ENCODE measurements at regions not wholly inside any gene's neighbourhood (a gene's known extent, or its start where the extent isn't known, plus 50 kb on each side); places are given as distances from the start of the nearest gene placed in this dataset.

DNA sequence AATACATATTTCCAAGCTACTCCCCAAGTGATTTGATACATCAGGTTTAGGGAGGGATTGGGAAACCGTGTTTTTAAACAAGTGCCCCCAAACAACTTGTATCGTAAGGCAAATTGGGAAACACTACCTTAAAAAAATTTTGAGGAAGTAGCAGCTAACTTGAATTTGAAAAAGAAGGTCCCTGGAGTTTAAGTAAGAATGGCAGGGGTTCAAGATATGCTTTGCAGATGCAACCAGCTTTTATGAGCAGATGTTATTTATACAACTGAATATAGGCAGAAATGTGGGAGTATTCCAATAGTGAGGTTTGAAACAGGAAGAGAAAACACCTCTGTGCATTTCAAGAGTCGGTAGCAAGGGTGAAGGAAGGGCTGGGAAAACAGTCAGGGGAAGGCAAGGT is 139.6 kb downstream of the IL20RB start:
- peaks cover 6% of the 10 kb centered on the region; the same call in 1 of the 2 replicates for H3K27me3 ChIP-seq (ENCODE audit: control insufficient read depth, low read length)
- TF ChIP-seq, protein P1, sequence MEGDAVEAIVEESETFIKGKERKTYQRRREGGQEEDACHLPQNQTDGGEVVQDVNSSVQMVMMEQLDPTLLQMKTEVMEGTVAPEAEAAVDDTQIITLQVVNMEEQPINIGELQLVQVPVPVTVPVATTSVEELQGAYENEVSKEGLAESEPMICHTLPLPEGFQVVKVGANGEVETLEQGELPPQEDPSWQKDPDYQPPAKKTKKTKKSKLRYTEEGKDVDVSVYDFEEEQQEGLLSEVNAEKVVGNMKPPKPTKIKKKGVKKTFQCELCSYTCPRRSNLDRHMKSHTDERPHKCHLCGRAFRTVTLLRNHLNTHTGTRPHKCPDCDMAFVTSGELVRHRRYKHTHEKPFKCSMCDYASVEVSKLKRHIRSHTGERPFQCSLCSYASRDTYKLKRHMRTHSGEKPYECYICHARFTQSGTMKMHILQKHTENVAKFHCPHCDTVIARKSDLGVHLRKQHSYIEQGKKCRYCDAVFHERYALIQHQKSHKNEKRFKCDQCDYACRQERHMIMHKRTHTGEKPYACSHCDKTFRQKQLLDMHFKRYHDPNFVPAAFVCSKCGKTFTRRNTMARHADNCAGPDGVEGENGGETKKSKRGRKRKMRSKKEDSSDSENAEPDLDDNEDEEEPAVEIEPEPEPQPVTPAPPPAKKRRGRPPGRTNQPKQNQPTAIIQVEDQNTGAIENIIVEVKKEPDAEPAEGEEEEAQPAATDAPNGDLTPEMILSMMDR (IDR thresholded peaks at IDR 0.05; ENCODE audit: low read depth, low read length, poor library complexity, severe bottlenecking), result no peak
- no peak for TF ChIP-seq EZH2phosphoT487 (IDR thresholded peaks at IDR 0.05; ENCODE audit: borderline replicate concordance, low read length)
- no peaks in the 10 kb centered on the region for H3K9me3 ChIP-seq (ENCODE audit: control insufficient read depth, insufficient read depth, low read length)
- H3K9me2 ChIP-seq (replicated peaks; ENCODE audit: control insufficient read depth, low read length), result no peaks in the 10 kb centered on the region
- no peaks in the 10 kb centered on the region for H3K79me2 ChIP-seq (ENCODE audit: control insufficient read depth, low read length)
- H3K27ac ChIP-seq (ENCODE audit: low read depth, low read length), result no peak overlapping the region
- H3F3A ChIP-seq (ENCODE audit: control insufficient read depth, insufficient read depth), result no peaks in the 10 kb centered on the region
- H3K4me2 ChIP-seq (ENCODE audit: low read length), result no peak overlapping the region
- no peaks in the 10 kb centered on the region for H3K4me1 ChIP-seq (ENCODE audit: control insufficient read depth, low read length)
- H3K4me3 ChIP-seq (ENCODE audit: low read length), result no peak overlapping the region
- H3K36me3 ChIP-seq (ENCODE audit: control insufficient read depth, low read length), result no peaks in the 10 kb centered on the region
- no peaks in the 10 kb centered on the region for H4K20me1 ChIP-seq (ENCODE audit: control insufficient read depth, insufficient read depth, low read depth, low read length)

DNA sequence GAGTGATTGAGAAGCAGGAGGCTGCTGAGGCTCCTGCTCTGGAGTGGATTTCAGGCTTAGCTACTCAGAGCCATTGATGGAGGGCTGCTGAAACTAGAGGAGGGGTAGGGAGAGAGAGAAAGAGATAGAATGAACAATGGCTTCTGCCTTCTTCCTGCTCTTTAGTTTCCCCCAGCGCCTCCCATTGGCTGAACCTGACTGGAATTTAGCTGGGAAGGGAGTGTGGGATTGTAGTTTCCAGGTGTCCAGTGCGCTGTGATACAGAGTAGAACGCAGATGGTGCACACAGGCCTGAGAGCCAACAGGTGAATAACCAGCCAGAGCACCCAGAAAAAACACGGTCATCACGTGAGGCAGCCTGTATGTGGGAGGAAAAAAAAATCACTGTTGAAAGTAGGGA is 140.1 kb downstream of the IL20RB start:
- Histone ChIP-seq H3K9me2 (replicated peaks; ENCODE audit: control insufficient read depth, low read length) (no peaks in the 10 kb centered on the region), H3K4me3 (ENCODE audit: low read length) (no peak overlapping the region)
- TF ChIP-seq EZH2phosphoT487 (IDR thresholded peaks at IDR 0.05; ENCODE audit: borderline replicate concordance, low read length), result no peak
- TF ChIP-seq, protein P1 (IDR thresholded peaks at IDR 0.05; ENCODE audit: low read depth, low read length, poor library complexity, severe bottlenecking), result no peak

DNA sequence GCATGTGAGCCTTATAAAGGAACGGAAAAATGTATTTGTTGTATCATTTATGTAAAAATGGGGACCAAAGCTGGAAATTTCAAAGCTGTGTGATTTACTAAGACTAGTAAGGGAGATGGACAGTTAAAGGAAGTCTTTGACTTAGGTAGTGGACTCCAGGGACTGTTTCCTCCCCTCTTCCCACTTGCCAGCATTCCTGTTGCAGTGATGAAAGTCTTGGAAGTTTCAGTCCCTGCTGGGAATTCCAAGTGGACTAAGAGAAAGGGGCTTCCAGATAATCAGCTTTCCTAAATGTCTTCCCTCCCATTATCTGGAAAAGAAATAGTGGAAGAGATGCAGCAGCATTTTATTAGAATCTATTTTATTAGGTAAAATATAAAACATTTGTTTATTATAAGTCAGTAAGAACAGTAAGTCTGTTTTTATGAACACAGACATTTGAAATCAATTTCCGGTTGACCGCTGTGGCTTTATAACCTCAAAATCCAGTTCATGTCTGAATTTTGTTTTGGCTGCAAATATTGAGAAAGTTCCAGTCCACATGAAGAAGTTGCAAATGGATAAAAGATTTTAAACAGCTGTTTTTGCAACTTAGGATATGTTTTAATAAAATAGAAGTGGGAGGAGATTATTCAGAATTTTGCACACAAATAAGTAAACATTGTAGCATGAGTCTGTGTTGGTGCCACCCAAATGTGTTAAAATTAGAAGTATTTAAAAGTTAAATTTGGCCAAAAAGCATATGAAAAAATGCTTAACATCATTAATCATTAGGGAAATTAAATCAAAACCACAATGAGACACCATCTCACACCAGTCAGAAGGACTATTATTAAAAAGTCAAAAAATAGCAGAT is 141.8 kb downstream of the IL20RB start:
- no peaks in the 10 kb centered on the region for H3K36me3 ChIP-seq (ENCODE audit: control insufficient read depth, low read length)
- no peaks in the 10 kb centered on the region for H3K4me1 ChIP-seq (ENCODE audit: control insufficient read depth, low read length)
- H4K20me1 ChIP-seq (ENCODE audit: control insufficient read depth, insufficient read depth, low read depth, low read length), result no peaks in the 10 kb centered on the region
- no peaks in the 10 kb centered on the region for H3K79me2 ChIP-seq (ENCODE audit: control insufficient read depth, low read length)
- TF ChIP-seq, protein P1 (IDR thresholded peaks at IDR 0.05; ENCODE audit: low read depth, low read length, poor library complexity, severe bottlenecking), result no peak
- no peak for TF ChIP-seq EZH2phosphoT487 (IDR thresholded peaks at IDR 0.05; ENCODE audit: borderline replicate concordance, low read length)
- H3K4me3 ChIP-seq (ENCODE audit: low read length), result no peak overlapping the region
- no peaks in the 10 kb centered on the region for H3K9me2 ChIP-seq (replicated peaks; ENCODE audit: control insufficient read depth, low read length)
- no peaks in the 10 kb centered on the region for H3F3A ChIP-seq (ENCODE audit: control insufficient read depth, insufficient read depth)
- H3K27me3 ChIP-seq (ENCODE audit: control insufficient read depth, low read length), result 0 out of 2 replicates have a peak, but pooled peaks cover 3% of the 10 kb centered on the region
- no peaks in the 10 kb centered on the region for H3K9me3 ChIP-seq (ENCODE audit: control insufficient read depth, insufficient read depth, low read length)
- no peak overlapping the region for H3K27ac ChIP-seq (ENCODE audit: low read depth, low read length)
- H3K4me2 ChIP-seq (ENCODE audit: low read length), result no peak overlapping the region

More for the DNA sequence above, 140.1 kb downstream of the IL20RB start:
- Histone ChIP-seq H3K9me3 (ENCODE audit: control insufficient read depth, insufficient read depth, low read length) (no peaks in the 10 kb centered on the region), H3K27me3 (ENCODE audit: control insufficient read depth, low read length) (0 out of 2 replicates have a peak, but pooled peaks cover 3% of the 10 kb centered on the region), H3K79me2 (ENCODE audit: control insufficient read depth, low read length) (no peaks in the 10 kb centered on the region), H3K4me2 (ENCODE audit: low read length) (no peak overlapping the region), H3K27ac (ENCODE audit: low read depth, low read length) (no peak overlapping the region), H3K36me3 (ENCODE audit: control insufficient read depth, low read length) (no peaks in the 10 kb centered on the region), H3F3A (ENCODE audit: control insufficient read depth, insufficient read depth) (no peaks in the 10 kb centered on the region), H4K20me1 (ENCODE audit: control insufficient read depth, insufficient read depth, low read depth, low read length) (no peaks in the 10 kb centered on the region), H3K4me1 (ENCODE audit: control insufficient read depth, low read length) (no peaks in the 10 kb centered on the region)

Measured in DOHH2 (cell line).